A549 (cell line): ENCODE measurements at regions not wholly inside any gene's neighbourhood (a gene's known extent, or its start where the extent isn't known, plus 50 kb on each side); places are given as distances from the start of the nearest gene placed in this dataset.

Source experiments
- ATAC-seq, 2 experiments: fragments of 200-7000 bp in 1 of 2; fragments of >200 bp in 1 of 2; cut with Nextera tagmentation in 1 of 2; cut with Tn5 transposase in 1 of 2; 3 replicates each; pipeline versions ENCODE4 v1.8.0 to v1.9.1; 2018 to 2020; ENCODE audit warnings: mild to moderate bottlenecking in 1 of 2, moderate library complexity in 1 of 2
- CTCF ChIA-PET: fragments of 300-600 bp; sonication (Branson Sonifier 250); formaldehyde crosslinking; extraction: SDS; loops from one replicate; lab custom pipeline; 2021; ENCODE audit warnings: antibody characterized with exemption, inconsistent platforms; lab: Yijun Ruan, JAX
- POLR2A ChIA-PET: fragments of 350-600 bp; formaldehyde crosslinking; extraction: SDS; loops from one replicate; lab custom pipeline; 2021; ENCODE audit warnings: antibody characterized with exemption, inconsistent platforms; lab: Yijun Ruan, JAX
- DNase-seq, 2 experiments: peaks; one replicate each; pipeline versions ENCODE4 v3.0.0 to v3.0.0-alpha.2; 2011 to 2016; ENCODE audit warnings: low read depth in 1 of 2, low spot score in 1 of 2
- FAIRE-seq: peaks from 2 replicates; lab custom pipeline; 2011; peaks lifted over from hg19 to GRCh38; lab: Jason Lieb, UNC
- H3K27ac ChIP-seq, 2 experiments: fragments of >200 bp; sonication (Bioruptor Twin); formaldehyde crosslinking; 3 replicates each; pipeline ENCODE4 v1.5.1; 2016 to 2017
- H3K4me1 ChIP-seq: fragments of >200 bp; sonication (Bioruptor Twin); formaldehyde crosslinking; 3 replicates; pipeline ENCODE4 v1.6.1; 2016
- H3K4me2 ChIP-seq: fragments of >200 bp; sonication (Bioruptor Twin); formaldehyde crosslinking; 3 replicates; pipeline ENCODE4 v1.6.1; 2016
- H3K4me3 ChIP-seq: fragments of >200 bp; sonication (Bioruptor Twin); formaldehyde crosslinking; 3 replicates; pipeline ENCODE4 v1.5.1; 2016
- H3K9me3 ChIP-seq: fragments of >200 bp; sonication (Bioruptor Twin); formaldehyde crosslinking; 3 replicates; pipeline ENCODE4 v1.6.1; 2016
- ATOH8 ChIP-seq: fragments of 250-450 bp; sonication (Bioruptor Pico); IDR thresholded peaks from 2 replicates; pipeline ENCODE4 v1.5.0; 2020; ENCODE audit warnings: low read depth, mild to moderate bottlenecking, moderate library complexity
- BHLHE40 ChIP-seq: IDR thresholded peaks from 2 replicates; pipeline ENCODE4 v1.6.1; 2012; ENCODE audit warnings: low read depth, low read length, inconsistent platforms
- CEBPB ChIP-seq, 2 experiments: fragments of >200 bp in 1 of 2; sonication (Bioruptor Twin) in 1 of 2; formaldehyde crosslinking in 1 of 2; IDR thresholded peaks; 2 replicates each; pipeline ENCODE4 v1.6.1; 2012 to 2016
- CHD2 ChIP-seq: fragments of 150-350 bp; IDR thresholded peaks from 2 replicates; pipeline ENCODE4 v1.6.1; 2014; ENCODE audit warnings: low read length; ENCODE audit not compliant: partially characterized antibody
- CTCF ChIP-seq: fragments of >200 bp; sonication (Bioruptor Twin); formaldehyde crosslinking; IDR thresholded peaks from 3 replicates; pipeline ENCODE4 v1.5.1; 2016
- E2F6 ChIP-seq: IDR thresholded peaks from 2 replicates; pipeline ENCODE4 v1.6.1; 2012; ENCODE audit warnings: low read depth, borderline replicate concordance
- EHF ChIP-seq: fragments of 250-450 bp; sonication (Bioruptor Pico); IDR thresholded peaks from 2 replicates; pipeline ENCODE4 v1.5.0; 2020; ENCODE audit warnings: mild to moderate bottlenecking
- FOSB ChIP-seq: fragments of 250-450 bp; sonication (Bioruptor Pico); IDR thresholded peaks from 2 replicates; pipeline ENCODE4 v1.5.0; 2020; ENCODE audit warnings: mild to moderate bottlenecking, moderate library complexity
- FOSL2 ChIP-seq, 2 experiments: fragments of 450-650 bp in 1 of 2; fragments of >200 bp in 1 of 2; sonication (Bioruptor Twin) in 1 of 2; formaldehyde crosslinking; IDR thresholded peaks; 2 replicates each; pipeline versions ENCODE4 v1.5.0 to v1.6.1; 2016 to 2020; ENCODE audit warnings: mild to moderate bottlenecking in 1 of 2, moderate library complexity in 1 of 2
- HES2 ChIP-seq: fragments of >200 bp; sonication (Bioruptor Twin); formaldehyde crosslinking; IDR thresholded peaks from 2 replicates; pipeline ENCODE4 v1.6.1; 2016
- HEYL ChIP-seq: fragments of 250-450 bp; sonication (Bioruptor Pico); IDR thresholded peaks from 2 replicates; pipeline ENCODE4 v1.8.0; 2021; ENCODE audit warnings: mild to moderate bottlenecking, moderate library complexity
- HOXB5 ChIP-seq: fragments of 250-450 bp; sonication (Bioruptor Pico); IDR thresholded peaks from 2 replicates; pipeline ENCODE4 v1.5.0; 2020; ENCODE audit warnings: mild to moderate bottlenecking, moderate library complexity
- JUN ChIP-seq, 2 experiments: fragments of >200 bp; sonication (Bioruptor Twin); formaldehyde crosslinking; IDR thresholded peaks; 2 replicates in 1 of 2; 3 replicates in 1 of 2; pipeline ENCODE4 v1.6.1; 2016 to 2017
- JUNB ChIP-seq: fragments of >200 bp; sonication (Bioruptor Twin); formaldehyde crosslinking; IDR thresholded peaks from 2 replicates; pipeline ENCODE4 v1.6.1; 2016
- KDM1A ChIP-seq: fragments of 200-600 bp; sonication (generic); IDR thresholded peaks from 2 replicates; pipeline ENCODE4 v1.6.1; 2016; ENCODE audit warnings: low read depth, mild to moderate bottlenecking
- KDM5A ChIP-seq: fragments of 200-600 bp; sonication (generic); IDR thresholded peaks from 2 replicates; pipeline ENCODE4 v1.6.1; 2016; ENCODE audit warnings: antibody characterized with exemption, mild to moderate bottlenecking
- MAX ChIP-seq: IDR thresholded peaks from 2 replicates; pipeline ENCODE4 v1.6.1; 2012
- MAZ ChIP-seq: fragments of 150-350 bp; IDR thresholded peaks from 2 replicates; pipeline ENCODE4 v1.6.1; 2014; ENCODE audit warnings: antibody characterized with exemption, low read depth, low read length, borderline replicate concordance
- NR3C1 ChIP-seq: fragments of >200 bp; sonication (Bioruptor Twin); formaldehyde crosslinking; IDR thresholded peaks from 3 replicates; pipeline ENCODE4 v1.6.1; 2017
- PBX3 ChIP-seq: IDR thresholded peaks from 2 replicates; pipeline ENCODE4 v1.6.1; 2012
- POLR2A ChIP-seq: IDR thresholded peaks from 2 replicates; pipeline ENCODE4 v1.6.1; 2012; ENCODE audit warnings: mild to moderate bottlenecking, low read length
- REST ChIP-seq: fragments of 200-600 bp; sonication (generic); IDR thresholded peaks from 2 replicates; pipeline ENCODE4 v1.6.1; 2016; ENCODE audit warnings: antibody characterized with exemption, mild to moderate bottlenecking, moderate library complexity
- RFX5 ChIP-seq: fragments of 450-650 bp; IDR thresholded peaks from 2 replicates; pipeline ENCODE4 v1.7.1; 2014; ENCODE audit warnings: antibody characterized with exemption, mild to moderate bottlenecking, moderate library complexity
- RNF2 ChIP-seq: fragments of 200-600 bp; sonication (generic); IDR thresholded peaks from 2 replicates; pipeline ENCODE4 v1.6.1; 2016; ENCODE audit warnings: low read depth, mild to moderate bottlenecking, antibody characterized with exemption, moderate library complexity, borderline replicate concordance
- SREBF2 ChIP-seq: fragments of 450-650 bp; IDR thresholded peaks from 2 replicates; pipeline ENCODE4 v1.6.1; 2014; ENCODE audit warnings: mild to moderate bottlenecking, moderate library complexity
- TP53 ChIP-seq: fragments of 250-450 bp; sonication (Bioruptor Pico); IDR thresholded peaks from 2 replicates; pipeline ENCODE4 v1.5.0; 2021; ENCODE audit warnings: mild to moderate bottlenecking, moderate library complexity
- ZC3H11A ChIP-seq: fragments of 450-650 bp; IDR thresholded peaks from 2 replicates; pipeline ENCODE4 v1.6.1; 2014; ENCODE audit warnings: antibody characterized with exemption, mild to moderate bottlenecking
- ZSCAN20 ChIP-seq: fragments of 250-450 bp; sonication (Bioruptor Pico); IDR thresholded peaks from 2 replicates; pipeline ENCODE4 v1.8.0; 2022; ENCODE audit warnings: mild to moderate bottlenecking, moderate library complexity
- WGBS: methylation state at CpG from one replicate; pipeline ENCODE4 v1.1.6; 2017; ENCODE audit errors: missing lambda C conversion rate; 5-methylcytosine and 5-hydroxymethylcytosine counted together

GRCh38 chr17:55645361-55645760 is 77.3 kb downstream of the TMEM100 start (continued):
- TF ChIP-seq PBX3: no peak
- TF ChIP-seq MAZ: no peak
- TF ChIP-seq SREBF2: no peak
- TF ChIP-seq POLR2A: no peak
- no peak for TF ChIP-seq JUN (IDR thresholded peaks at IDR 0.05)
- no peak for TF ChIP-seq ZC3H11A
- TF ChIP-seq TP53 (CRISPR knock-in tag): no peak
- no peak for TF ChIP-seq HES2
- no peak for TF ChIP-seq RNF2
- TF ChIP-seq EHF (CRISPR knock-in tag): no peak
- no peak for TF ChIP-seq CEBPB (IDR thresholded peaks at IDR 0.05)
- no peak for TF ChIP-seq RFX5
- no peak for TF ChIP-seq CHD2

GRCh38 chr17:55644346-55644745 is 78.3 kb downstream of the TMEM100 start:
- no peak overlapping the region for H3K4me2 ChIP-seq
- H3K27ac ChIP-seq: no peak overlapping the region
- no peaks in the 10 kb centered on the region for H3K4me1 ChIP-seq
- TF ChIP-seq ZSCAN20 (CRISPR knock-in tag) (no peak), TP53 (CRISPR knock-in tag) (no peak), NR3C1 (no peak), JUN (IDR thresholded peaks at IDR 0.05) (no peak), KDM5A (no peak), MAZ (no peak), HEYL (no peak), BHLHE40 (no peak)
- ATAC-seq: no peak
- WGBS: 21% methylated on average over 5 of the region's 5 CpGs
- DNase-seq: no peak
- H3K9me3 ChIP-seq: no peaks in the 10 kb centered on the region
- ChIA-PET POLR2A (no interaction called here), CTCF (interaction anchor here (1.6 kb wide), 1 partner anchor 117 kb away, joined by 7 read pairs; no protein-coding TSS in a partner anchor)
- no peak for FAIRE-seq
- H3K4me3 ChIP-seq: no peak overlapping the region

GRCh38 chr17:55642741-55643140 is 79.9 kb downstream of the TMEM100 start:
- FAIRE-seq (no peak), ATAC-seq (no peak), DNase-seq (no peak)
- 28% methylated on average over 1 of the region's 1 CpG for WGBS
- no peaks in the 10 kb centered on the region for H3K4me1 ChIP-seq
- POLR2A ChIA-PET: no interaction called here
- no peak for TF ChIP-seq TP53 (CRISPR knock-in tag)
- no peak for TF ChIP-seq FOSB
- TF ChIP-seq REST: no peak
- TF ChIP-seq ATOH8 (CRISPR knock-in tag): no peak
- no peak for TF ChIP-seq MAX
- no peak for TF ChIP-seq ZC3H11A
- TF ChIP-seq CEBPB (IDR thresholded peaks at IDR 0.05): no peak
- no peak for TF ChIP-seq EHF (CRISPR knock-in tag)
- TF ChIP-seq KDM1A: no peak
- no peak for TF ChIP-seq ZSCAN20 (CRISPR knock-in tag)
- TF ChIP-seq HES2: no peak
- TF ChIP-seq E2F6: no peak
- no peak for TF ChIP-seq JUNB
- TF ChIP-seq HOXB5 (CRISPR knock-in tag): no peak
- TF ChIP-seq FOSL2 (IDR thresholded peaks at IDR 0.05): no peak
- no peak for TF ChIP-seq FOSL2 (CRISPR knock-in tag; IDR thresholded peaks at IDR 0.05)
- TF ChIP-seq CTCF: no peak
- H3K27ac ChIP-seq: no peak overlapping the region
- H3K4me2 ChIP-seq: no peak overlapping the region
- CTCF ChIA-PET: interaction anchor here (1.0 to 2.4 kb wide), 4 partner anchors 92 to 116 kb away, joined by 3 to 48 read pairs (median 6); no protein-coding TSS in a partner anchor
- H3K4me3 ChIP-seq: no peak overlapping the region
- H3K9me3 ChIP-seq: no peaks in the 10 kb centered on the region
